ENCODE measurements at regions not wholly inside any gene's neighbourhood (a gene's known extent, or its start where the extent isn't known, plus 50 kb on each side); places are given as distances from the start of the nearest gene placed in this dataset.

DNA sequence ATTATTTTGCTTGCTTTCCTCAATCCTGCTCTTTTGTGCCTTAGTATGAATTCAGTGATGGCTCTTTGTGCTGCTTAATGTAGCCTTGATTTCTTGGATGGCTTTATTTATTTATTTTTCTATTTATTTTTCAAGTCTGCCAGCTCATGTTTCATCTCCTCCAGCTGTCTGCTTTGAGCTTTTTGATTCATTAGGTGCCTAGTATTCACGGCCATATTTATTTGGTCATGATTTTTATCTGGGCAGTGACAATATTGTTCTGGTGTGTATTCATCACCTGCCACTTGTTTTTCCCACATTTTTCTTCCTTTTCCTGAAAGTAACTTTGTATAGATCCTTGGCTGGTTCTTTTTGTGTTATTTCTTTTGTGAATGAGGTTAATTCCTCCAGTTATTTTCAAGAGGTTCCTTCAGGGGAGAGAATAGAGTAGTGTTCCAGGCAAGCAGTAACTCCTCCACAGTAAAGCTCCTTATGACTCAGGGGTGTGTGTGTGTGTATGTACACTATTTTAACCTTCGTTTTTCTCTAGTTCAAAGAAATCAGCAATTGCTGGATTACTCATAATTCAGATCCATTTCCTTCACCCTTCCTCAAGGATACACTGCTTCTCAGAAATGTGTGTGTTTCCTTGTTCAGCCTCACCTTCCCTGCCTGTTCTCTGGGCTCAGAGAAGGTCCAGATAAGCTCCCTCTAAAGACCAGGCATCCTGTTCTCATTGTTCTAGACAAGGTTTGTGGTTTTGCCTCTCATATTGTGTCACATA lies 51.6 kb upstream of the PMCH start:
- no peak overlapping the region for H3K4ac ChIP-seq (ENCODE audit: low read depth, low read length)
- no peak overlapping the region for H3K4me3 ChIP-seq (ENCODE audit: low read depth, low read length)
- WGBS (ENCODE audit: extremely low coverage, insufficient coverage, insufficient read length): no CpG with 5 or more reads among the region's 2 CpGs

More for the DNA sequence above, 51.6 kb upstream of the PMCH start:
- Histone ChIP-seq H3K27ac (ENCODE audit: low read depth, low read length) (no peak overlapping the region), H2BK12ac (ENCODE audit: low read length) (no peak overlapping the region), H4K91ac (ENCODE audit: low read depth, low read length) (no peak overlapping the region), H3K9ac (ENCODE audit: low read length) (no peak overlapping the region), H2BK5ac (ENCODE audit: low read depth, low read length, poor library complexity) (no peak overlapping the region), H3K14ac (ENCODE audit: low read length) (no peak overlapping the region), H3K4me2 (ENCODE audit: low read length) (no peak overlapping the region), H3K36me3 (ENCODE audit: control insufficient read depth in 1 of 2, insufficient read depth in 2 of 2, low read length in 2 of 2) (no peaks in the 10 kb centered on the region), H3K4me1 (ENCODE audit: control insufficient read depth in 1 of 2, insufficient read depth in 2 of 2, low read length in 2 of 2) (no peaks in the 10 kb centered on the region), H2BK120ac (ENCODE audit: insufficient read depth, low read length, poor library complexity) (no peak overlapping the region), H2AK5ac (ENCODE audit: low read length) (no peak overlapping the region), H3K79me1 (ENCODE audit: low read length) (no peaks in the 10 kb centered on the region), H4K12ac (ENCODE audit: low read depth, low read length) (no peak overlapping the region), H3K23ac (ENCODE audit: low read length) (no peak overlapping the region), H4K8ac (ENCODE audit: low read depth, low read length) (no peak overlapping the region), H3K9me3 (ENCODE audit: insufficient read depth, low read depth, low read length) (no peaks in the 10 kb centered on the region), H2AFZ (ENCODE audit: insufficient read depth, low read length, poor library complexity) (no peak overlapping the region), H3K79me2 (ENCODE audit: control insufficient read depth, insufficient read depth, low read length, poor library complexity) (no peaks in the 10 kb centered on the region), H3K27me3 (ENCODE audit: insufficient read depth, low read length) (no peaks in the 10 kb centered on the region), H3K18ac (ENCODE audit: low read length) (no peak overlapping the region)
- DNase-seq: no peak
